ENCODE measurements at regions not wholly inside any gene's neighbourhood (a gene's known extent, or its start where the extent isn't known, plus 50 kb on each side); places are given as distances from the start of the nearest gene placed in this dataset.

- DNase-seq (no peak), ATAC-seq (no peak)
- Histone ChIP-seq H3K4me1 (no peaks in the 10 kb centered on the region), H3K36me3 (ENCODE audit: insufficient read depth in 1 of 2, low read depth in 1 of 2) (no peaks in the 10 kb centered on the region), H3K9me3 (no peaks in the 10 kb centered on the region), H3K27ac (no peak overlapping the region), H3K4me3 (no peak overlapping the region), H3K27me3 (ENCODE audit: insufficient read depth in 3 of 3, low read length in 2 of 3) (no peaks in the 10 kb centered on the region)
- TF ChIP-seq CTCF (IDR thresholded peaks at IDR 0.05): no peak
- intact Hi-C loops (cut with DNase I): no loop called here
- 72 to 83% (median 77%) methylated on average over 7 of the region's 7 CpGs for WGBS, 3 donors
These were observed 556.5 kb upstream of the LRRN3 start for GRCh38 chr7:110534241-110534931.

GRCh38 chr7:110539216-110539615 lies 551.7 kb upstream of the LRRN3 start:
- TF ChIP-seq CTCF (IDR thresholded peaks at IDR 0.05): no peak
- no peaks in the 10 kb centered on the region for H3K27me3 ChIP-seq (ENCODE audit: insufficient read depth in 3 of 3, low read length in 2 of 3)
- H3K27ac ChIP-seq: no peak overlapping the region
- no peaks in the 10 kb centered on the region for H3K9me3 ChIP-seq
- no peaks in the 10 kb centered on the region for H3K4me1 ChIP-seq
- ATAC-seq (no peak), DNase-seq (no peak)
- no peak overlapping the region for H3K4me3 ChIP-seq
- intact Hi-C loops (cut with DNase I): no loop called here
- H3K36me3 ChIP-seq (ENCODE audit: insufficient read depth in 1 of 2, low read depth in 1 of 2): no peaks in the 10 kb centered on the region

GRCh38 chr7:110541962-110542361 lies 549.0 kb upstream of the LRRN3 start:
- WGBS, 3 donors: 63 to 76% (median 70%) methylated on average over 2 of the region's 2 CpGs

GRCh38 chr7:110544194-110544593 lies 546.7 kb upstream of the LRRN3 start:
- Histone ChIP-seq H3K27ac (no peak overlapping the region), H3K27me3 (ENCODE audit: insufficient read depth in 3 of 3, low read length in 2 of 3) (no peaks in the 10 kb centered on the region), H3K4me3 (no peak overlapping the region), H3K9me3 (no peaks in the 10 kb centered on the region), H3K4me1 (no peaks in the 10 kb centered on the region), H3K36me3 (ENCODE audit: insufficient read depth in 1 of 2, low read depth in 1 of 2) (no peaks in the 10 kb centered on the region)
- no peak for TF ChIP-seq CTCF (IDR thresholded peaks at IDR 0.05)
- DNase-seq: no peak
- no peak for ATAC-seq
- intact Hi-C loops (cut with DNase I): no loop called here
- 68 to 83% (median 82%) methylated on average over 1 of the region's 1 CpG for WGBS, 3 donors

More at GRCh38 chr7:110541962-110542361, 549.0 kb upstream of the LRRN3 start:
- intact Hi-C loops (cut with DNase I): no loop called here
- H3K9me3 ChIP-seq: no peaks in the 10 kb centered on the region
- TF ChIP-seq CTCF (IDR thresholded peaks at IDR 0.05): no peak
- no peaks in the 10 kb centered on the region for H3K36me3 ChIP-seq (ENCODE audit: insufficient read depth in 1 of 2, low read depth in 1 of 2)
- H3K27me3 ChIP-seq (ENCODE audit: insufficient read depth in 3 of 3, low read length in 2 of 3): no peaks in the 10 kb centered on the region
- ATAC-seq (no peak), DNase-seq (no peak)
- H3K27ac ChIP-seq: no peak overlapping the region
- H3K4me1 ChIP-seq: no peaks in the 10 kb centered on the region
- H3K4me3 ChIP-seq: no peak overlapping the region

- intact Hi-C loops (cut with DNase I): no loop called here
- no peak for TF ChIP-seq CTCF (IDR thresholded peaks at IDR 0.05)
- H3K4me1 ChIP-seq: no peaks in the 10 kb centered on the region
- no peak for DNase-seq
- H3K9me3 ChIP-seq: peaks cover 12% of the 10 kb centered on the region
- no peak overlapping the region for H3K4me3 ChIP-seq
- no peak overlapping the region for H3K27ac ChIP-seq
- no peaks in the 10 kb centered on the region for H3K27me3 ChIP-seq (ENCODE audit: insufficient read depth in 3 of 3, low read length in 2 of 3)
- no peak for ATAC-seq
- no peaks in the 10 kb centered on the region for H3K36me3 ChIP-seq (ENCODE audit: insufficient read depth in 1 of 2, low read depth in 1 of 2)
These were observed 542.6 kb upstream of the LRRN3 start for GRCh38 chr7:110548372-110548771.
